Islet of Langerhans (tissue), 1 donor: ENCODE measurements at regions not wholly inside any gene's neighbourhood (a gene's known extent, or its start where the extent isn't known, plus 50 kb on each side); places are given as distances from the start of the nearest gene placed in this dataset.
"Not testable (repeated sequence)": the region's sequence is repeated elsewhere in the genome, so short reads cannot be mapped to it uniquely, and the experiment has no call there.

Experiments used
- FAIRE-seq: peaks from one replicate; lab custom pipeline; 2011; peaks lifted over from hg19 to GRCh38; lab: Jason Lieb, UNC

- no peak for FAIRE-seq
Measured at GRCh38 chr1:100628631-100629081, 90.7 kb downstream of the GPR88 start.

- FAIRE-seq = no peak
Measured at GRCh38 chr1:100629391-100629790, 90.2 kb upstream of the VCAM1 start.

- no peak for FAIRE-seq
Measured at GRCh38 chr1:100631015-100631551, 88.5 kb upstream of the VCAM1 start.

- FAIRE-seq = no peak
Measured at GRCh38 chr1:100642826-100643225, 76.7 kb upstream of the VCAM1 start.

- no peak for FAIRE-seq
Measured at GRCh38 chr1:100643471-100644196, 75.9 kb upstream of the VCAM1 start.

GRCh38 chr1:100646001-100646400 is 73.5 kb upstream of the VCAM1 start:
- no peak for FAIRE-seq

GRCh38 chr1:100649146-100649545 is 70.4 kb upstream of the VCAM1 start:
- no peak for FAIRE-seq

GRCh38 chr1:100657876-100658715 is 61.4 kb upstream of the VCAM1 start:
- FAIRE-seq = no peak

- FAIRE-seq = no peak
Measured at GRCh38 chr1:100658716-100659026, 60.9 kb upstream of the VCAM1 start.

GRCh38 chr1:100661176-100661575 is 58.4 kb upstream of the VCAM1 start:
- FAIRE-seq = no peak

GRCh38 chr1:100668494-100668893 is 51.0 kb upstream of the VCAM1 start:
- FAIRE-seq = not testable (repeated sequence)
